ENCODE measurements at regions not wholly inside any gene's neighbourhood (a gene's known extent, or its start where the extent isn't known, plus 50 kb on each side); places are given as distances from the start of the nearest gene placed in this dataset.

- H3K27ac ChIP-seq (ENCODE audit: low read length) = no peak overlapping the region
- no peak for DNase-seq (ENCODE audit: low read depth, low spot score)
- no CpG with 5 or more reads among the region's 5 CpGs for WGBS (ENCODE audit: insufficient coverage, insufficient read length)
- peaks cover 2% of the 10 kb centered on the region; the same call in 1 of the 2 replicates for H3K4me1 ChIP-seq (ENCODE audit: control insufficient read depth, insufficient read depth, low read length)
- no peak overlapping the region for H3K4me3 ChIP-seq (ENCODE audit: low read length)
- no peaks in the 10 kb centered on the region for H3K9me3 ChIP-seq (ENCODE audit: control insufficient read depth, insufficient read depth, low read length)
- no peaks in the 10 kb centered on the region for H3K27me3 ChIP-seq (ENCODE audit: control insufficient read depth, insufficient read depth, low read length)
- no peaks in the 10 kb centered on the region for H3K36me3 ChIP-seq (ENCODE audit: control insufficient read depth, insufficient read depth, low read length)
Measured at GRCh38 chr14:98944989-98945388, 327.0 kb downstream of the BCL11B start.

GRCh38 chr14:98945611-98946570, 326.1 kb downstream of the BCL11B start:
- WGBS (ENCODE audit: insufficient coverage, insufficient read length) = no CpG with 5 or more reads among the region's 23 CpGs
- Histone ChIP-seq H3K27ac (ENCODE audit: low read length) (no peak overlapping the region), H3K9me3 (ENCODE audit: control insufficient read depth, insufficient read depth, low read length) (no peaks in the 10 kb centered on the region), H3K36me3 (ENCODE audit: control insufficient read depth, insufficient read depth, low read length) (no peaks in the 10 kb centered on the region), H3K27me3 (ENCODE audit: control insufficient read depth, insufficient read depth, low read length) (no peaks in the 10 kb centered on the region), H3K4me3 (ENCODE audit: low read length) (no peak overlapping the region), H3K4me1 (ENCODE audit: control insufficient read depth, insufficient read depth, low read length) (peaks cover 2% of the 10 kb centered on the region; the same call in 1 of the 2 replicates)
- no peak for DNase-seq (ENCODE audit: low read depth, low spot score)

GRCh38 chr14:98946940-98947339, 325.1 kb downstream of the BCL11B start:
- no CpG with 5 or more reads among the region's 8 CpGs for WGBS (ENCODE audit: insufficient coverage, insufficient read length)
- no peak overlapping the region for H3K27ac ChIP-seq (ENCODE audit: low read length)
- no peaks in the 10 kb centered on the region for H3K36me3 ChIP-seq (ENCODE audit: control insufficient read depth, insufficient read depth, low read length)
- H3K4me1 ChIP-seq (ENCODE audit: control insufficient read depth, insufficient read depth, low read length) = peaks cover 2% of the 10 kb centered on the region; the same call in 1 of the 2 replicates
- H3K9me3 ChIP-seq (ENCODE audit: control insufficient read depth, insufficient read depth, low read length) = no peaks in the 10 kb centered on the region
- H3K4me3 ChIP-seq (ENCODE audit: low read length) = no peak overlapping the region
- no peak for DNase-seq (ENCODE audit: low read depth, low spot score)
- no peaks in the 10 kb centered on the region for H3K27me3 ChIP-seq (ENCODE audit: control insufficient read depth, insufficient read depth, low read length)

DNA sequence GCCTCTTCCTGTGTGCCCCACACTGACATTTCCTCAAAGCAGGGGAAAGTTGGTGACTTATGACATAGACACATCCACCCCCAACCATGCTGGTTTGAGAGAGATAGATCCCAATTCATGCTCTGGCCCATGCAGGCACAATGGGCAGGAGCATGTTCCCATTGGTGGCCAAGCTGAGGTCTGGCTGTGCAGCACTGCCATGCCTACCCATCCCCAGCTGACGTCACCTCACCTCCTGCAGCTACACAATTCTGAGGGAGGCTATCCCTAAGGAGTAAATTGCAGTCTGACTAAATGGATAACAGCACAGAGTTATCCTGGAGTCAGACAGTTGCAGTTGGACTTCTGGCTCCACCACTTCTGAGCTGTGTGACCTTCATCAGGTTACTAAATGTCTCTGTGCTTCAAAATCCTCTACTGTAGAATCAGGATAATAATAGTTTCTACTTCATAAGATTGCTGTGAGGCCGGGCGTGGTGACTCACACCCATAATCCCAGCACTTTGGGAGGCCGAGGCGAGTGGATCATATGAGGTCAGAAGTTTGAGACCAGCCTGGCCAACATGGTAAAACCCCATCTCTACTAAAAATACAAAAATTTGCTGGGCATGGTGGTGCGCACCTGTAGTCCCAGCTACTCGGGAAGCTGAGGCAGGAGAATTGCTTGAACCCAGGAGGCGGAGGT, 323.9 kb downstream of the BCL11B start:
- H3K36me3 ChIP-seq (ENCODE audit: control insufficient read depth, insufficient read depth, low read length) = no peaks in the 10 kb centered on the region
- no peak overlapping the region for H3K4me3 ChIP-seq (ENCODE audit: low read length)
- H3K27me3 ChIP-seq (ENCODE audit: control insufficient read depth, insufficient read depth, low read length) = no peaks in the 10 kb centered on the region
- WGBS (ENCODE audit: insufficient coverage, insufficient read length) = no CpG with 5 or more reads among the region's 8 CpGs
- no peak for DNase-seq (ENCODE audit: low read depth, low spot score)
- H3K4me1 ChIP-seq (ENCODE audit: control insufficient read depth, insufficient read depth, low read length) = peaks cover 2% of the 10 kb centered on the region; the same call in 1 of the 2 replicates
- no peak overlapping the region for H3K27ac ChIP-seq (ENCODE audit: low read length)
- no peaks in the 10 kb centered on the region for H3K9me3 ChIP-seq (ENCODE audit: control insufficient read depth, insufficient read depth, low read length)

DNA sequence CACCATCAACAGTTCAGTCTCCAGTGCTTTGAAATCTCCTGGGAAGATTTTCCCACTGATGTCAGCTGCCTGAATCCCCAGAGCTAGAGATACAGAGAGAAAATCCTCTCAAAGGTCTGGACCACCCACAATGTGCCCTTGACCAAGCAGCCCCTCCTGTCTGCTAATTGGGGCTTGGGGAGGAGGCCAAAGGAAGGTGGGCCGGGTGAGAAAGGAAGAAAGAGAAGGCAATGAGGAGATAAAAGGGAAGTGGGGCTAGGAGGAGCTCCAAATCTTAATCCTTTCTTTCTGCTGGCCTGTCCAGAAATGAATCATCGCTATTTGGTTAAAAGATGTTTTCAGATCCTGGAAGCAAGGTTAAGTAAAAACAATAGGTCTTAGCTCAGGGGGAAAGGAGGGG, 322.9 kb downstream of the BCL11B start:
- Histone ChIP-seq H3K27ac (ENCODE audit: low read length) (no peak overlapping the region), H3K4me1 (ENCODE audit: control insufficient read depth, insufficient read depth, low read length) (peaks cover 2% of the 10 kb centered on the region; the same call in 1 of the 2 replicates), H3K4me3 (ENCODE audit: low read length) (no peak overlapping the region), H3K36me3 (ENCODE audit: control insufficient read depth, insufficient read depth, low read length) (no peaks in the 10 kb centered on the region), H3K9me3 (ENCODE audit: control insufficient read depth, insufficient read depth, low read length) (no peaks in the 10 kb centered on the region), H3K27me3 (ENCODE audit: control insufficient read depth, insufficient read depth, low read length) (no peaks in the 10 kb centered on the region)
- no peak for DNase-seq (ENCODE audit: low read depth, low spot score)
- no CpG with 5 or more reads among the region's 2 CpGs for WGBS (ENCODE audit: insufficient coverage, insufficient read length)

GRCh38 chr14:98949481-98950135, 322.4 kb downstream of the BCL11B start:
- no peaks in the 10 kb centered on the region for H3K27me3 ChIP-seq (ENCODE audit: control insufficient read depth, insufficient read depth, low read length)
- no peaks in the 10 kb centered on the region for H3K36me3 ChIP-seq (ENCODE audit: control insufficient read depth, insufficient read depth, low read length)
- no peak for DNase-seq (ENCODE audit: low read depth, low spot score)
- no peaks in the 10 kb centered on the region for H3K9me3 ChIP-seq (ENCODE audit: control insufficient read depth, insufficient read depth, low read length)
- H3K27ac ChIP-seq (ENCODE audit: low read length) = no peak overlapping the region
- no peak overlapping the region for H3K4me3 ChIP-seq (ENCODE audit: low read length)
- no CpG with 5 or more reads among the region's 9 CpGs for WGBS (ENCODE audit: insufficient coverage, insufficient read length)
- H3K4me1 ChIP-seq (ENCODE audit: control insufficient read depth, insufficient read depth, low read length) = peaks cover 2% of the 10 kb centered on the region; the same call in 1 of the 2 replicates

GRCh38 chr14:98950353-98950895, 321.6 kb downstream of the BCL11B start:
- peaks cover 2% of the 10 kb centered on the region; the same call in 1 of the 2 replicates for H3K4me1 ChIP-seq (ENCODE audit: control insufficient read depth, insufficient read depth, low read length)
- H3K36me3 ChIP-seq (ENCODE audit: control insufficient read depth, insufficient read depth, low read length) = no peaks in the 10 kb centered on the region
- H3K4me3 ChIP-seq (ENCODE audit: low read length) = no peak overlapping the region
- H3K27me3 ChIP-seq (ENCODE audit: control insufficient read depth, insufficient read depth, low read length) = no peaks in the 10 kb centered on the region
- DNase-seq (ENCODE audit: low read depth, low spot score) = no peak
- H3K27ac ChIP-seq (ENCODE audit: low read length) = no peak overlapping the region
- no peaks in the 10 kb centered on the region for H3K9me3 ChIP-seq (ENCODE audit: control insufficient read depth, insufficient read depth, low read length)
- WGBS (ENCODE audit: insufficient coverage, insufficient read length) = 100% methylated on average over 1 of the region's 5 CpGs

DNA sequence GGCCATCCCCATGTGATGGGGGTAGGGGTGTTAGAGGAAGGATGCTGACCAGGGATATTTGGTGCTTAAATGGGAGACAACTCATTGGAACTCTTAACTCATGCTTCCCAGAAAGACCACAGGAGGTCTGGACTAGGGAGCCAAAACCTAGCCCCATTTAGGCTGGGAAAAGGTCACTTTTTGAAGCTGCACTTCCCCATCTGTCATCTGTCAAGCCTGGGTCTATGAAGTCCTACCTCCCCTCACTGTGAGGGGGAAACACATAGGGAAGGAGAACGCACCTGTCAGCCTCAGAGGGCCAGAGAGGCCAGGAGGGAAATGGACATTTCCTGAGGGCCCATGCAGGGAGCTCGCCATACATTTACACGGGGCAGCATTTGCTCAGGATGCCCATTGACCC, 321.0 kb downstream of the BCL11B start:
- no peak overlapping the region for H3K4me3 ChIP-seq (ENCODE audit: low read length)
- no CpG with 5 or more reads among the region's 3 CpGs for WGBS (ENCODE audit: insufficient coverage, insufficient read length)
- H3K27ac ChIP-seq (ENCODE audit: low read length) = no peak overlapping the region
- no peak for DNase-seq (ENCODE audit: low read depth, low spot score)
- no peaks in the 10 kb centered on the region for H3K36me3 ChIP-seq (ENCODE audit: control insufficient read depth, insufficient read depth, low read length)
- H3K27me3 ChIP-seq (ENCODE audit: control insufficient read depth, insufficient read depth, low read length) = no peaks in the 10 kb centered on the region
- H3K4me1 ChIP-seq (ENCODE audit: control insufficient read depth, insufficient read depth, low read length) = peaks cover 2% of the 10 kb centered on the region; the same call in 1 of the 2 replicates
- H3K9me3 ChIP-seq (ENCODE audit: control insufficient read depth, insufficient read depth, low read length) = no peaks in the 10 kb centered on the region

DNA sequence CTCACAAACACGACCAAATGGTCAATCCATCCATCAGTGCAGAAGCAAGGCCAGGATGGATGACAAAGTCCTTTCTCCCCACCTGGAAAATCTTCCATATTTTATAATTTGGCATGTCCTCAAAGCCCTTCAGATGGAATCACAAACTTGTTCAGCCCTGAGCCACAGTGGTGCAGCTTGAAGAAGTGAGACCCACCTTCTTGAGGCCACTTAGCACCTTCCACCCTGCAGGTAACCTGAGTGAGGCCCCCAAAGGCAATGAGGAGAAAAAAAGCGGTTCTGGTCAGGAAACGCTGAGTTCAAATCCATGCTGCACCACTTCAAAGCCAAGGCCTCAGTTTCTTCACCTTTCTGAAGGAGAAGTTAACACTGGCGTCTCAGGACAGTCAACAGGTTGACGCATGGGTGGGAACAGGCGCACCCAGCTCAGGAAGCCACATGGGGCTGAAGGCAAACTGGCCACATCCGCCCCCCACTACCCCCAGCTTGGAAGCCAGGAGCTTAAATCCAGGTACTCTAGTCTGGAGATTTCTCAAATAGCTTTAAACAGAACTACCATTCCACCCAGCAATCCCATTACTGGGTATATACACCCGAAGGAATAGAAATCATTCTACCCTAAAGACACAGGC, 320.4 kb downstream of the BCL11B start:
- Histone ChIP-seq H3K9me3 (ENCODE audit: control insufficient read depth, insufficient read depth, low read length) (no peaks in the 10 kb centered on the region), H3K4me1 (ENCODE audit: control insufficient read depth, insufficient read depth, low read length) (peaks cover 2% of the 10 kb centered on the region; the same call in 1 of the 2 replicates), H3K27ac (ENCODE audit: low read length) (no peak overlapping the region), H3K36me3 (ENCODE audit: control insufficient read depth, insufficient read depth, low read length) (no peaks in the 10 kb centered on the region), H3K27me3 (ENCODE audit: control insufficient read depth, insufficient read depth, low read length) (no peaks in the 10 kb centered on the region), H3K4me3 (ENCODE audit: low read length) (no peak overlapping the region)
- DNase-seq (ENCODE audit: low read depth, low spot score) = no peak
- WGBS (ENCODE audit: insufficient coverage, insufficient read length) = no CpG with 5 or more reads among the region's 8 CpGs
